ENCODE measurements at regions not wholly inside any gene's neighbourhood (a gene's known extent, or its start where the extent isn't known, plus 50 kb on each side); places are given as distances from the start of the nearest gene placed in this dataset.

- no peak overlapping the region for H3K9ac ChIP-seq (ENCODE audit: low read length)
- no peak for TF ChIP-seq CTCF (IDR thresholded peaks at IDR 0.05; ENCODE audit: poor library complexity, severe bottlenecking)
- TF ChIP-seq POLR2AphosphoS5 (IDR thresholded peaks at IDR 0.05): no peak
- no peak for TF ChIP-seq EP300 (conservative IDR thresholded peaks at IDR 0.05; ENCODE audit: poor library complexity, severe bottlenecking)
- TF ChIP-seq EZH2 (IDR thresholded peaks at IDR 0.05; ENCODE audit: borderline replicate concordance, insufficient read depth, low read length, poor library complexity, severe bottlenecking): no peak
- TF ChIP-seq MXI1 (conservative IDR thresholded peaks at IDR 0.05; ENCODE audit: poor library complexity, severe bottlenecking): no peak
- TF ChIP-seq SMC3 (conservative IDR thresholded peaks at IDR 0.05; ENCODE audit: poor library complexity): no peak
- TF ChIP-seq TAF1 (IDR thresholded peaks at IDR 0.05; ENCODE audit: low read depth): no peak
- TF ChIP-seq REST (IDR thresholded peaks at IDR 0.05; ENCODE audit: borderline replicate concordance): no peak
- TF ChIP-seq RAD21 (conservative IDR thresholded peaks at IDR 0.05): no peak
- no peak overlapping the region for H3K4me2 ChIP-seq (ENCODE audit: low read length)
Measured at GRCh38 chr16:63092736-63093135, 1056.5 kb upstream of the CDH8 start.

DNA sequence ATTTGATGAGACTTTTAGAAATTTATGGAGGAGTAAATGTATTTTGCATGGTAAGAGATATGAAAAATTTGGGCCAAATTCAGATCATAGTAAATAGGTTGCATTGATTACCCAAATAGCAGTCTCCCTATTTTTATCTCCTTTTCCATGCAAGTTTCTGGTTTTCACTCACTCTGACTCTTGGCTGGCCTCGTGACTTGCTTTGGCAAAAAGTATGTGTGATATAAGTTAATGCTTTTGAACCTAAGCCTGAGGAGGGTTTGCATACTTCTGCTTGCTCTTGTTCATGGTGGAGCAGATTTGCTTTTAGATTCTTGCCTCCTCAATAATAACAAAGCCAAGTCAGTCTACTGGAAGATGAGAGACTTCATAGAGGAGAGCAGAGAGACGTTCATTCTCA, 1045.9 kb upstream of the CDH8 start:
- no peak overlapping the region for H3K4me3 ChIP-seq (ENCODE audit: low read length)
- H3K27ac ChIP-seq (ENCODE audit: low read length): no peak overlapping the region
- no peaks in the 10 kb centered on the region for H3F3A ChIP-seq (ENCODE audit: insufficient read depth, low read length, poor library complexity, severe bottlenecking)
- no peaks in the 10 kb centered on the region for H3K27me3 ChIP-seq (ENCODE audit: insufficient read depth, low read depth, low read length)
- TF ChIP-seq EZH2 (IDR thresholded peaks at IDR 0.05; ENCODE audit: borderline replicate concordance, insufficient read depth, low read length, poor library complexity, severe bottlenecking) (no peak), TAF1 (IDR thresholded peaks at IDR 0.05; ENCODE audit: low read depth) (no peak), CTCF (IDR thresholded peaks at IDR 0.05; ENCODE audit: poor library complexity, severe bottlenecking) (no peak), MXI1 (conservative IDR thresholded peaks at IDR 0.05; ENCODE audit: poor library complexity, severe bottlenecking) (no peak), SMC3 (conservative IDR thresholded peaks at IDR 0.05; ENCODE audit: poor library complexity) (no peak), POLR2AphosphoS5 (IDR thresholded peaks at IDR 0.05) (no peak), RAD21 (conservative IDR thresholded peaks at IDR 0.05) (no peak)
- no peaks in the 10 kb centered on the region for H3K36me3 ChIP-seq (ENCODE audit: insufficient read depth, low read length)
- no peaks in the 10 kb centered on the region for H3K9me2 ChIP-seq (ENCODE audit: insufficient read depth, low read length)
- H2AFZ ChIP-seq (ENCODE audit: low read depth, low read length): no peak overlapping the region
- H3K79me2 ChIP-seq (replicated peaks; ENCODE audit: insufficient read depth, low read length): no peaks in the 10 kb centered on the region
- H3K9ac ChIP-seq (ENCODE audit: low read length): no peak overlapping the region
- H3K4me2 ChIP-seq (ENCODE audit: low read length): no peak overlapping the region
- no peaks in the 10 kb centered on the region for H4K20me1 ChIP-seq (ENCODE audit: insufficient read depth)
- H3K9me3 ChIP-seq (ENCODE audit: low read length): no peaks in the 10 kb centered on the region

More at GRCh38 chr16:63092736-63093135, 1056.5 kb upstream of the CDH8 start:
- no peaks in the 10 kb centered on the region for H3F3A ChIP-seq (ENCODE audit: insufficient read depth, low read length, poor library complexity, severe bottlenecking)
- no peak overlapping the region for H3K4me3 ChIP-seq (ENCODE audit: low read length)
- no peaks in the 10 kb centered on the region for H4K20me1 ChIP-seq (ENCODE audit: insufficient read depth)
- H3K36me3 ChIP-seq (ENCODE audit: insufficient read depth, low read length): no peaks in the 10 kb centered on the region
- H3K9me2 ChIP-seq (ENCODE audit: insufficient read depth, low read length): no peaks in the 10 kb centered on the region
- H3K27ac ChIP-seq (ENCODE audit: low read length): no peak overlapping the region
- no peak overlapping the region for H2AFZ ChIP-seq (ENCODE audit: low read depth, low read length)
- H3K9me3 ChIP-seq (ENCODE audit: low read length): no peaks in the 10 kb centered on the region
- no peaks in the 10 kb centered on the region for H3K27me3 ChIP-seq (ENCODE audit: insufficient read depth, low read depth, low read length)
- no peaks in the 10 kb centered on the region for H3K79me2 ChIP-seq (replicated peaks; ENCODE audit: insufficient read depth, low read length)
